ENCODE measurements at regions not wholly inside any gene's neighbourhood (a gene's known extent, or its start where the extent isn't known, plus 50 kb on each side); places are given as distances from the start of the nearest gene placed in this dataset.

- Histone ChIP-seq H3K27me3 (ENCODE audit: control insufficient read depth, insufficient read depth, low read length, poor library complexity, severe bottlenecking) (no peaks in the 10 kb centered on the region), H3K4me3 (ENCODE audit: low read length) (no peak overlapping the region), H3K9ac (ENCODE audit: extremely low read depth, low read length, poor library complexity, severe bottlenecking) (no peak overlapping the region), H3K27ac (ENCODE audit: low read depth, low read length) (no peak overlapping the region), H3K4me1 (ENCODE audit: control insufficient read depth, insufficient read depth, low read length) (no peaks in the 10 kb centered on the region), H3K9me3 (ENCODE audit: control insufficient read depth, low read length) (no peaks in the 10 kb centered on the region), H3K36me3 (ENCODE audit: control insufficient read depth, insufficient read depth, low read length) (no peaks in the 10 kb centered on the region)
- H3K9me3 Mint-ChIP-seq: no peaks in the 10 kb centered on the region
- H3K27me3 Mint-ChIP-seq (ENCODE audit: insufficient read depth): no peaks in the 10 kb centered on the region
- TF ChIP-seq CTCF (conservative IDR thresholded peaks at IDR 0.05): no peak
- WGBS, 2 experiments (ENCODE audit: insufficient coverage in 1 of 2, insufficient read length in 1 of 2): 93% methylated on average over 1 of the region's 1 CpG; no CpG with 5 or more reads in 1 of the 2 experiments
- H3K4me3 Mint-ChIP-seq: no peak overlapping the region
- no peaks in the 10 kb centered on the region for H3K36me3 Mint-ChIP-seq (ENCODE audit: low read depth)
- no peaks in the 10 kb centered on the region for H3K4me1 Mint-ChIP-seq
- DNase-seq: no peak
- no peak overlapping the region for H3K27ac Mint-ChIP-seq
These were observed 70.7 kb downstream of the NR2F1 start for GRCh38 chr5:93653716-93654115.

GRCh38 chr5:93649234-93649900, 66.3 kb downstream of the NR2F1 start:
- no peaks in the 10 kb centered on the region for H3K9me3 Mint-ChIP-seq

GRCh38 chr5:93644760-93645159, 61.7 kb downstream of the NR2F1 start:
- 60 to 72% methylated on average over 1 to 2 of the region's 2 CpGs for WGBS, 2 experiments (ENCODE audit: insufficient coverage in 1 of 2, insufficient read length in 1 of 2)
- no peak overlapping the region for H3K9ac ChIP-seq (ENCODE audit: extremely low read depth, low read length, poor library complexity, severe bottlenecking)
- TF ChIP-seq CTCF (conservative IDR thresholded peaks at IDR 0.05): no peak
- H3K9me3 ChIP-seq (ENCODE audit: control insufficient read depth, low read length): no peaks in the 10 kb centered on the region
- no peaks in the 10 kb centered on the region for H3K27me3 ChIP-seq (ENCODE audit: control insufficient read depth, insufficient read depth, low read length, poor library complexity, severe bottlenecking)
- H3K27ac ChIP-seq (ENCODE audit: low read depth, low read length): no peak overlapping the region
- Mint-ChIP-seq H3K27me3 (ENCODE audit: insufficient read depth) (no peaks in the 10 kb centered on the region), H3K4me1 (peaks cover 5% of the 10 kb centered on the region), H3K9me3 (no peaks in the 10 kb centered on the region), H3K4me3 (no peak overlapping the region), H3K27ac (no peak overlapping the region), H3K36me3 (ENCODE audit: low read depth) (no peaks in the 10 kb centered on the region)
- H3K36me3 ChIP-seq (ENCODE audit: control insufficient read depth, insufficient read depth, low read length): no peaks in the 10 kb centered on the region
- no peaks in the 10 kb centered on the region for H3K4me1 ChIP-seq (ENCODE audit: control insufficient read depth, insufficient read depth, low read length)
- H3K4me3 ChIP-seq (ENCODE audit: low read length): no peak overlapping the region
- DNase-seq: no peak

More at GRCh38 chr5:93649234-93649900, 66.3 kb downstream of the NR2F1 start:
- H3K9ac ChIP-seq (ENCODE audit: extremely low read depth, low read length, poor library complexity, severe bottlenecking): no peak overlapping the region
- 44 to 73% methylated on average over 1 of the region's 1 CpG for WGBS, 2 experiments (ENCODE audit: insufficient coverage in 1 of 2, insufficient read length in 1 of 2)
- no peak overlapping the region for H3K27ac ChIP-seq (ENCODE audit: low read depth, low read length)
- no peak for TF ChIP-seq CTCF (conservative IDR thresholded peaks at IDR 0.05)
- Mint-ChIP-seq H3K27me3 (ENCODE audit: insufficient read depth) (no peaks in the 10 kb centered on the region), H3K27ac (no peak overlapping the region), H3K36me3 (ENCODE audit: low read depth) (no peaks in the 10 kb centered on the region), H3K4me1 (peaks cover 5% of the 10 kb centered on the region), H3K4me3 (no peak overlapping the region)
- H3K9me3 ChIP-seq (ENCODE audit: control insufficient read depth, low read length): no peaks in the 10 kb centered on the region
- H3K36me3 ChIP-seq (ENCODE audit: control insufficient read depth, insufficient read depth, low read length): no peaks in the 10 kb centered on the region
- no peaks in the 10 kb centered on the region for H3K4me1 ChIP-seq (ENCODE audit: control insufficient read depth, insufficient read depth, low read length)
- no peak overlapping the region for H3K4me3 ChIP-seq (ENCODE audit: low read length)
- DNase-seq: no peak
- no peaks in the 10 kb centered on the region for H3K27me3 ChIP-seq (ENCODE audit: control insufficient read depth, insufficient read depth, low read length, poor library complexity, severe bottlenecking)

Measured in endodermal cell (in vitro differentiated cells).